ENCODE measurements at regions not wholly inside any gene's neighbourhood (a gene's known extent, or its start where the extent isn't known, plus 50 kb on each side); places are given as distances from the start of the nearest gene placed in this dataset.

- DNase-seq (ENCODE audit: low read depth), result no peak
These were observed 117.4 kb upstream of the LPP start for GRCh38 chr3:188036375-188037194.

GRCh38 chr3:188037195-188037718 is 116.7 kb upstream of the LPP start:
- DNase-seq (ENCODE audit: low read depth), result no peak

DNA sequence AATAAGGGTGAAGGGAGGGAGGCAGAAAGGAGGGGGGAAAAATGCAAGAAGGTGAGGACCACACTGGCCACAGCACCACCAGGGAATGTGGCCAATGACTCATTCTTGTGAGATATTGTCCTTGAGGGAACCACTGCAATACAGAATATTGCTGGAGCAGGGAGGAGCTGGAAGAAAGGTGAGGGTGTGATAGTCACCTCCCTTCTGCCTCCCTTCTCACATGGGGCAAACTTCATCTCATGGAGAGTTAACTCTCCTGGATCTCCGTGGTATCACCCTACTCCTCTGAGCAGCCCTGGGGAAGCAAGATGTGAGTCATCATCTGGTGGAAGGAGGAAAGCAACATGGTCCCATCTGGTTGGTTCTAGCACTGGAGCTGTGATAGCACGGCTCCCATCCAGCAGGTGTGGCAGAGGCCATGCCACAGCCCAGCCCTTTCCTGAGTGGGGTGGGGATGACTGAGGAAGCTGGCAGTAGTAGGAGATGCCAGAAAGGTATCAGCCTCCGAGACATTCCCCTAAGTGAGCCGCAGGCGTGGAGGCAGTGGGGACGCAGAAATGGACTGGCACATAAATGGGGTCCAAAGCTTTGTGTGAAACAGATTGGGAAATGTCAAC is 115.9 kb upstream of the LPP start:
- no peak for DNase-seq (ENCODE audit: low read depth)

DNA sequence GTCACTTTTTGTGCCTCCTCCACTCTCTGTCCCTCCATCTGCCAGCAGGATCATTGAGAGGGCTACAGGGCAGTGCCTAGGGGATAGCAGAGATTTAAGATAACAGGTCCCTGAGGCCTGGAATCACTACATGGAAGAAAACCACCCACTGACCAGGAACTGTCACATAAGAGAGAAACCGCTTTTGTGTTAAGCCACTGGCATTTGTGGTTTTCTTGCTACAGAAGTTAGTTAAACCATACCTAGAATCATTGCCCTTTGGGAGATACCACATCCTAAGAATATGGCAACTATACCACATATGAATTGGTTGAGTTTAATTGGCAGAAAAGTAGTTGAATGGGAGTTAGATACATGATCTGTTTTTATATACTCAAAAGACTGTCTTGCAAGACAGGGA is 112.8 kb upstream of the LPP start:
- no peak for DNase-seq (ENCODE audit: low read depth)

DNA sequence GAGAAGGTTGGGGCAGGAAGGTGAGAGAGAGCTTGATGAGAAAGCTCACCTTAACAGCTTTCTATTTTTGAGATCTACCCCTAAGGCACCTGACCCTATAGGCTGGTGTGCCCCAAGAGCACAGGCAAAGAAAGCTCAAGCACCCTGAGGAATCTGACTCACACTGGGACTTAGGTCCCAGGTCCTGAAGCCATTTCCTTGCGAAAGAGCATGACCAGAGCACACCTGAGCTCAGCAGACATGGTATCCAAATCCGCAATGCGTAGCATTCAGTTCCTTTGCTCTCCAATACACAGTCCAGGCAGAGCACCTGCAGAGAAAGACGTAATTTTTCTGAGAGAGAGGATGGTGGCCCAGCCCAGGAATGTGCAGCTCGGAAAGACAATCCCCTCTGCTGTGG is 112.1 kb upstream of the LPP start:
- DNase-seq (ENCODE audit: low read depth), result no peak

- no peak for DNase-seq (ENCODE audit: low read depth)
These were observed 111.5 kb upstream of the LPP start for GRCh38 chr3:188042466-188042865.

GRCh38 chr3:188043891-188044290 is 110.1 kb upstream of the LPP start:
- no peak for DNase-seq (ENCODE audit: low read depth)

- no peak for DNase-seq (ENCODE audit: low read depth)
These were observed 107.3 kb upstream of the LPP start for GRCh38 chr3:188046561-188047211.

GRCh38 chr3:188047536-188047935 is 106.4 kb upstream of the LPP start:
- no peak for DNase-seq (ENCODE audit: low read depth)

GRCh38 chr3:188049606-188050530 is 104.1 kb upstream of the LPP start:
- peak; percentile 11 for DNase-seq (ENCODE audit: low read depth)

- DNase-seq (ENCODE audit: low read depth), result no peak
These were observed 102.2 kb upstream of the LPP start for GRCh38 chr3:188051801-188052168.

DNA sequence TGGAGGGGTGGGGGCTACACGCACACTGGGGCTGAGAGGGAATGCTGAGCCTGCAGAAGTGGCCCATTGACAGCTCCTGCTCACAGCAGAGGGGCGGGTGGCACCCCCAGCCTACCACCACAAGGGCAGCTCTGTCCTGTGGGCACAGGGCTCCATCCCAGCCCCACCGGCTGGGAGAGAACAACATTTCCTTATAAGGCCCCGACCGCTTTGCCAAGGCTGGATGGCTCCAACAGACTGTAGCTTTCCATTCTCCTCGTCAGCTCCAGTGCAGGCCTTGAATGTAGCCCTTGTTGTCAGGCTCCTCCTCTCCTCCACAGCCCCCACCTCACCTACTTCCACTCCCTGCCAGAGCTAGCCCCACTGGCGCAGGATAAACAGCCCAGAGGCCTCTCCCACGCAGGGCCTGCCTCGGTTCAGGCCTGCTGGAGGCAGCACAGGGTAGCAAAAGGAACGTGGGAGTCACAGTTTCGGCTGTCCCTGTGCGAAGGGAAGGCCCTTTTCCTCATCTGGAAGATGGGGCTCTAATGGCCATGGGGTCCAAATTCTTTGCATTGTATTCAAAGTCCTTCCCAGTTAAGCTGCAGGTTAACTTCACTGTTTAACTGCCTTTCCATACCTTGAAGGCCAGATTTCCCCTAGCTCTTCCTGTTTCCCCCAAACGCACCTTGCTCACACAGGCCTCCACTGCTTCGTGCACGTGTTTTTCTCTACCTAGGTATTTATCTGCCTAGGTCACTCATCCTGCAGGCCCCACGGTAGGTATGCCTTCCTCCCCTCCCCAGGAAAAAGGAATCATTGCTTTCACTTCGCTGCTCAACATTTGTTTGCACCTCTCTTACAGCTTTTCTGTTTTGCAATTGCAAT is 101.6 kb upstream of the LPP start:
- DNase-seq (ENCODE audit: low read depth), result no peak

GRCh38 chr3:188053036-188053340 is 101.0 kb upstream of the LPP start:
- no peak for DNase-seq (ENCODE audit: low read depth)

DNA sequence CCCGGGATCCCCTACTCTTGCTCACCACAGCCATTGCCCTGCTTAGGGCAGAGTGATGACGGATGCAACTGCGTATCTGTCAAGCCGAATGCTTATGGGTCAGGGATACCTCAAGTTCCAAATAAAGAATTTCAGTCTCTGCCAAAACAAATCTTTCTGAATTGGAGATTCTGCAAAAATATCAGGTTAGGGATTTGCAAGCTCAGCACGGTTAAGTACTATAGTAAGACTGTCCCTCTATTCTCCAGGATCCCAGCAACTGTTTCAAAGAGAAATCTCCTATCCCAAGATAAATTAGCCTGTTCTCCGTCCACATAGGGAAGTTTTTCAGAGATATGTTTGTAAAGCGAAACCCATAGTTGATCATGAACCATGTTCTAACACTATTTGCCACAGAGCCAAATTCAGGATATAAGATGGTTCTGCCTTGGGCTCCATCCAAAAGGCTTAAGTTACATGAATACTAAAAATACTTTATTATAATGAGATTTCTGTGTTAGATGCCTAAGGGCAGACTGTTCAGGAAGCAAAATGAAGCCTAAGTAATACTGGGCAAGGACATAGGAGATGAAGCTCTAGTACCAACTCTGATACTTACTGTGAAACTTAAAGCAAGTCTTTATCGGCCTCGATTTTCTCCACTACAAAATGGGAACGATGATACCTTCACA is 100.1 kb upstream of the LPP start:
- no peak for DNase-seq (ENCODE audit: low read depth)

DNA sequence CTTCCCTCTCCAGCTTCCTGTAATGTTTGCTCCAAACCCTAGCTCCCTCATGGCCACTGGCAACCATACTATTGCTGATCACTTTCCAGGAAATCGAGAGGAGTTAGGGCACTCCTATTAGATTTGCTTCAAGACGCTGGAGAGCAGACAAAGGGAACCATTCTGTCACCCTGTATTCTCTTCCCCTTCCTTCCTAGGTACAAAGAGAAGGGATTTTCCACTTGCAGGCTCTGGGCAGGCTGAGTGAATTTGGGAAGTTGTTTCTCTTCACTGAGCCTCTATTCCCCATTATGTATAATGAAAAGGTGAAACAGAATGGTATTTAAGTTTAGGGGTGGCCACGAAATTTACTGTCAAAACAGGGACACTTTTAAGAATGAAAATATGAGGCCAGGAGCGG is 99.4 kb upstream of the LPP start:
- no peak for DNase-seq (ENCODE audit: low read depth)

GRCh38 chr3:188055388-188055787 is 98.6 kb upstream of the LPP start:
- no peak for DNase-seq (ENCODE audit: low read depth)

GRCh38 chr3:188057124-188057523 is 96.8 kb upstream of the LPP start:
- no peak for DNase-seq (ENCODE audit: low read depth)

DNA sequence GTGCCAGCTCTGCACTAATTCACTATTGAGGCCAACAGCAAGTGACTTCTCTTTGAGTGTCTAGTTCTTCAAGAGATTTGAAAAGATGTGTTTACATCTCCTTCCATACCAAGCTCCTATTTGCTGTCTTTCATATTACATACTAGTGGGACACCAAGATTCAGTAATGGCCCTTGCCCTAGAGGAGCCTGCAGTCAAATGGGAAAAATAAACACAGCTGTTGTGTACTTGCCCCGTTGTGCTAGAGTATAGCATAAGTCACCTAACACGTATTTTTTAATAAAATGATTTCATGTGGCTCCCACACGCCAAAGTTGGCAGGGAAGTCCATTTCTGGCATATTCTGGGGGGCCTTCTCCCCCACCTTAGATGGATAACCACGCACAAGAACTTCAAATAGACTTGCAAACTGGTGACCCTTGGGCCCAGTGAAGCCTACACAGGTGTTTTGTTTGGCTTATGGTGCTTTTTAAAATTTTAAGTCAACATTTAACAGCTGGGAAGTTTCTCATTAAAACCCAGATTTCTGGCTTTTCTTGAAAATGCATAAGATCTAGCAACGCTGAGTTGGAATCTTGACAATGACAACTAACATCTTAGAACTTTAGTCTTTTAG is 95.3 kb upstream of the LPP start:
- no peak for DNase-seq (ENCODE audit: low read depth)

- no peak for DNase-seq (ENCODE audit: low read depth)
These were observed 94.6 kb upstream of the LPP start for GRCh38 chr3:188059351-188059750.

DNA sequence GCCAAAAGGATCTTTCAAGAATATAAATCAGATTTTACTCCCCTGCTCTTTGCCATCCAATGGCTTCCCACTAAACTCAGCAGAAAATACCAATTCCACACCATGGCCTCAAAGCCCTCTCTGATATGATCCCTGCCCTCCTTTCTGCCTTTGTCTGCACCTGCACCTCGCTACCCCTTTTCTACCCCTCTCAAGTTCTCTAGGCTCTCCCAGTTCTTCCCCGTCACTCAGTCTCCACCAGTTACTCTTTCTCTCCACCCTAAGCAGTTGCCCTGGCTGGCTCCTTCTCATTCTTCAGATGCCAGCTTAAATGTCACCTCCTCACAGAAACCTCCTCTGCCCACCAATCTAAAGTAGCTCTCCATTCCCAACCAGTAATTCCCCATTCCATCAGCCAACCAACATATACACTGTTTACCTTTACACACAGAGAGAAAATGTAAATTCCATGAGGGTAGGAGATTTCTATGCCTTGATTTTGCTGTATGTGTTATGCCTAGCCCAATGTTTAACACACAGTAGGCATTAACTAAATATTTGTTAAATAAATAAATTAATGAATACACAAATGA is 93.6 kb upstream of the LPP start:
- no peak for DNase-seq (ENCODE audit: low read depth)
